Psoas muscle (tissue), 7 donors: ENCODE measurements at regions not wholly inside any gene's neighbourhood (a gene's known extent, or its start where the extent isn't known, plus 50 kb on each side); places are given as distances from the start of the nearest gene placed in this dataset.

Experiments used
- ATAC-seq, 4 donors: fragments of 200-7000 bp; cut with Tn5 transposase; one replicate each; pipeline ENCODE4 v1.9.1; 2020; ENCODE audit warnings: moderate library complexity in 3 of 4, mild to moderate bottlenecking in 2 of 4
- DNase-seq, 2 donors: peaks; one replicate each; pipeline ENCODE4 v3.0.0-alpha.2; 2020
- H3K27ac ChIP-seq: fragments of 200-600 bp; one replicate; pipeline ENCODE4 v1.8.0; 2022
- H3K27me3 ChIP-seq, 3 donors: fragments of 200-600 bp in 1 of 3; one replicate each; pipeline versions ENCODE4 v1.6.1 to v1.8.0; 2013 to 2022; ENCODE audit warnings: low read length in 2 of 3, mild to moderate bottlenecking in 2 of 3, moderate library complexity in 1 of 3; ENCODE audit not compliant: insufficient read depth in 3 of 3
- H3K36me3 ChIP-seq, 2 donors: fragments of 200-600 bp in 1 of 2; one replicate each; pipeline versions ENCODE4 v1.6.1 to v1.8.0; 2013 to 2022; ENCODE audit warnings: low read depth in 1 of 2, mild to moderate bottlenecking in 1 of 2, moderate library complexity in 1 of 2; ENCODE audit not compliant: insufficient read depth in 1 of 2
- H3K4me1 ChIP-seq: fragments of 200-600 bp; one replicate; pipeline ENCODE4 v1.8.0; 2022
- H3K4me3 ChIP-seq: fragments of 200-600 bp; one replicate; pipeline ENCODE4 v1.8.0; 2022; ENCODE audit warnings: mild to moderate bottlenecking
- H3K9me3 ChIP-seq: fragments of 200-600 bp; one replicate; pipeline ENCODE4 v1.8.0; 2022
- WGBS, 3 donors: extraction: QIAGEN DNeasy Blood & Tissue Kit; methylation state at CpG; one replicate each; pipeline versions ENCODE4 v1.1.6 to v1.1.7; 2013; 5-methylcytosine and 5-hydroxymethylcytosine counted together
- intact Hi-C, 2 donors: fragments of 100-400 bp; cut with DNase I; formaldehyde crosslinking; loops; one replicate each; pipeline versions ENCODE4 v1.11.0 to v1.14.2; 2022
- TF ChIP-seq, protein P1 (sequence below): fragments of 200-600 bp; IDR thresholded peaks from one replicate; pipeline ENCODE4 v1.8.0; 2022; ENCODE audit warnings: antibody characterized with exemption
- donor health status: healthy with polysubstance abuse.
- donor health status: DM: no; HTN: no; CAD: no; lungs with moderate emphysema.
- donor health status: Bipolar disorder and iron deficiency.
- donor health status: healthy.
- donor health status: DM: yes; HTN: yes; CAD: no.
- donor health status: DM: no; HTN: no; CAD: no.
- donor health status: DM: yes; HTN: yes; CAD: no.

GRCh38 chr2:123366239-123366837 is 658.7 kb upstream of the CNTNAP5 start:
- Histone ChIP-seq H3K4me1 (no peaks in the 10 kb centered on the region), H3K36me3 (no peaks in the 10 kb centered on the region), H3K27me3 (no peaks in the 10 kb centered on the region), H3K27ac (no peak overlapping the region), H3K4me3 (no peak overlapping the region), H3K9me3 (no peaks in the 10 kb centered on the region)
- ATAC-seq (no peak), DNase-seq (no peak)
- WGBS, 3 donors, result 46 to 56% (median 47%) methylated on average over 1 of the region's 1 CpG
- intact Hi-C loops, result no loop called here
- TF ChIP-seq, protein P1, sequence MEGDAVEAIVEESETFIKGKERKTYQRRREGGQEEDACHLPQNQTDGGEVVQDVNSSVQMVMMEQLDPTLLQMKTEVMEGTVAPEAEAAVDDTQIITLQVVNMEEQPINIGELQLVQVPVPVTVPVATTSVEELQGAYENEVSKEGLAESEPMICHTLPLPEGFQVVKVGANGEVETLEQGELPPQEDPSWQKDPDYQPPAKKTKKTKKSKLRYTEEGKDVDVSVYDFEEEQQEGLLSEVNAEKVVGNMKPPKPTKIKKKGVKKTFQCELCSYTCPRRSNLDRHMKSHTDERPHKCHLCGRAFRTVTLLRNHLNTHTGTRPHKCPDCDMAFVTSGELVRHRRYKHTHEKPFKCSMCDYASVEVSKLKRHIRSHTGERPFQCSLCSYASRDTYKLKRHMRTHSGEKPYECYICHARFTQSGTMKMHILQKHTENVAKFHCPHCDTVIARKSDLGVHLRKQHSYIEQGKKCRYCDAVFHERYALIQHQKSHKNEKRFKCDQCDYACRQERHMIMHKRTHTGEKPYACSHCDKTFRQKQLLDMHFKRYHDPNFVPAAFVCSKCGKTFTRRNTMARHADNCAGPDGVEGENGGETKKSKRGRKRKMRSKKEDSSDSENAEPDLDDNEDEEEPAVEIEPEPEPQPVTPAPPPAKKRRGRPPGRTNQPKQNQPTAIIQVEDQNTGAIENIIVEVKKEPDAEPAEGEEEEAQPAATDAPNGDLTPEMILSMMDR, result no peak

DNA sequence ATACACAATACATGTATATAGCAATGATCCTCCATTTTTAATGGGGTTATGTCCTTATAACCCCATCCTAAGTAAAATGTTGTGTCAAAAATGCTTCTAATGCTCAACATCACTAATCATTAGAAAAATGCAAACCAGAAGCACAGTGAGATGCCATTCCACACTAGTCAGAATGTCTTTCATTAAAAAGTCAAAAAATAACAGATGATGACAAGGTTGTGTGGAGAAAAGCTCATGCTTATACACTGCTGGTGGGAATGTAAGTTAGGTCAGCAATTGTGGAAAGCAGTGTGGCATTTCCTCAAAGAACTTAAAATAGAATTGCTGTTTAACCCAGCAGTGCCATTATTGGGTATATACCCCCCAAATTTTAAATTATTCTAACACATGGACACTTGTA is 654.9 kb upstream of the CNTNAP5 start:
- ATAC-seq, result no peak
- no peaks in the 10 kb centered on the region for H3K9me3 ChIP-seq
- no peaks in the 10 kb centered on the region for H3K36me3 ChIP-seq
- H3K27ac ChIP-seq, result no peak overlapping the region
- H3K4me1 ChIP-seq, result no peaks in the 10 kb centered on the region
- intact Hi-C loops, result no loop called here
- TF ChIP-seq, protein P1, result no peak
- no peak for DNase-seq
- H3K27me3 ChIP-seq, result no peaks in the 10 kb centered on the region
- H3K4me3 ChIP-seq, result no peak overlapping the region

DNA sequence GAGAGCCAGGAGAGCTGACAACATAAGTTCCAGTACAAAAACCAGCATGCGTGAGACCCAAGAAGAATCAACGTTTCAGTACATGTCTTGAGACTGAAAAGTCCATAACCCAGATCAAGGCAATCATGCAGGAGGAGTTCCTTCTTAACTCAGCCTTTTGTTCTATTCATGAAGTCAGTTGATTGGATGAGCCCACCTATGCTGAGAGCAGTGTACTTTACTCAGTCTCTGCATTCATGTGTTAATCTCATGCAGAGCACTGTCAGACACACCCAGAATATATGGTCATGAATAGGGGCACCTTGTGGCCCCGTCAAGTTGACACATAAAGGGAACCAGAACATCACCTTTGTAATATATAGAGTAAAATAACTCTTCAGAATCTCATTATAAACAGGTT is 653.6 kb upstream of the CNTNAP5 start:
- H3K27ac ChIP-seq, result no peak overlapping the region
- intact Hi-C loops, result no loop called here
- H3K9me3 ChIP-seq, result no peaks in the 10 kb centered on the region
- TF ChIP-seq, protein P1, result no peak
- no peaks in the 10 kb centered on the region for H3K27me3 ChIP-seq
- H3K36me3 ChIP-seq, result no peaks in the 10 kb centered on the region
- DNase-seq (no peak), ATAC-seq (no peak)
- 82 to 84% (median 82%) methylated on average over 3 of the region's 3 CpGs for WGBS, 3 donors
- no peak overlapping the region for H3K4me3 ChIP-seq
- no peaks in the 10 kb centered on the region for H3K4me1 ChIP-seq

GRCh38 chr2:123380370-123380935 is 644.6 kb upstream of the CNTNAP5 start:
- no peaks in the 10 kb centered on the region for H3K36me3 ChIP-seq
- TF ChIP-seq, protein P1, result no peak
- H3K27ac ChIP-seq, result no peak overlapping the region
- no peaks in the 10 kb centered on the region for H3K4me1 ChIP-seq
- no peak overlapping the region for H3K4me3 ChIP-seq
- no peak for ATAC-seq
- H3K9me3 ChIP-seq, result no peaks in the 10 kb centered on the region
- intact Hi-C loops, result no loop called here
- no peaks in the 10 kb centered on the region for H3K27me3 ChIP-seq
- 51 to 60% (median 51%) methylated on average over 8 of the region's 8 CpGs for WGBS, 3 donors
- no peak for DNase-seq

GRCh38 chr2:123415678-123416077 is 609.4 kb upstream of the CNTNAP5 start:
- intact Hi-C loops, result no loop called here
- ATAC-seq (no peak), DNase-seq (no peak)
- H3K27ac ChIP-seq, result no peak overlapping the region
- H3K4me3 ChIP-seq, result no peak overlapping the region
- no peaks in the 10 kb centered on the region for H3K36me3 ChIP-seq
- no peaks in the 10 kb centered on the region for H3K27me3 ChIP-seq
- H3K4me1 ChIP-seq, result no peaks in the 10 kb centered on the region
- TF ChIP-seq, protein P1, result no peak
- H3K9me3 ChIP-seq, result no peaks in the 10 kb centered on the region
- WGBS, 3 donors, result 72 to 83% (median 82%) methylated on average over 2 of the region's 2 CpGs
